DND-41 (cell line): ENCODE measurements at regions not wholly inside any gene's neighbourhood (a gene's known extent, or its start where the extent isn't known, plus 50 kb on each side); places are given as distances from the start of the nearest gene placed in this dataset.

Source experiments
- EZH2 ChIP-seq: IDR thresholded peaks from 3 replicates; pipeline ENCODE4 v1.6.1; 2012; ENCODE audit warnings: borderline replicate concordance, low read depth, mild to moderate bottlenecking, moderate library complexity, low read length, inconsistent platforms; ENCODE audit not compliant: severe bottlenecking
- TF ChIP-seq, protein P1 (sequence below): IDR thresholded peaks from 2 replicates; pipeline ENCODE4 v1.5.1; 2012; ENCODE audit warnings: borderline replicate concordance, low read length, moderate library complexity, mild to moderate bottlenecking; ENCODE audit not compliant: poor library complexity, severe bottlenecking; ENCODE audit errors: extremely low read depth

DNA sequence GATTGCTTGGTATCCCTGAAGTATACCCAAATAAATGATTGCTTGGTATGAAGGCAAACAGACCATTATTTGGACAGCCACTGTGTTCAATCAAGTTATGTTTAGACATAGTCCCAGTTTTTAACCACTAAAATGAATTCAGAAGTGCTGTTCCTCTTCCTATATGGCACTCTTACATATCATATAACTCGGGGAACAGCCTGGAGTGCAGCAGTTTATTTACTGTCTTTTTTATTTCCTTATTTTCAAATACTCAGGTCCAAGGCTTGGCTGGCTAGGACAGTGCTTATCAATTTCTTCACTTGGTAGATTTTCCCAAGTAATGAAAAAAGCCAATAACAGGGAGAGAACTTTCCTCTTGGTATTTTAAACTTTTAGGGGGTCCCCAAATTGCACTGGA lies 58.6 kb upstream of the CCDC112 start:
- TF ChIP-seq, protein P1, sequence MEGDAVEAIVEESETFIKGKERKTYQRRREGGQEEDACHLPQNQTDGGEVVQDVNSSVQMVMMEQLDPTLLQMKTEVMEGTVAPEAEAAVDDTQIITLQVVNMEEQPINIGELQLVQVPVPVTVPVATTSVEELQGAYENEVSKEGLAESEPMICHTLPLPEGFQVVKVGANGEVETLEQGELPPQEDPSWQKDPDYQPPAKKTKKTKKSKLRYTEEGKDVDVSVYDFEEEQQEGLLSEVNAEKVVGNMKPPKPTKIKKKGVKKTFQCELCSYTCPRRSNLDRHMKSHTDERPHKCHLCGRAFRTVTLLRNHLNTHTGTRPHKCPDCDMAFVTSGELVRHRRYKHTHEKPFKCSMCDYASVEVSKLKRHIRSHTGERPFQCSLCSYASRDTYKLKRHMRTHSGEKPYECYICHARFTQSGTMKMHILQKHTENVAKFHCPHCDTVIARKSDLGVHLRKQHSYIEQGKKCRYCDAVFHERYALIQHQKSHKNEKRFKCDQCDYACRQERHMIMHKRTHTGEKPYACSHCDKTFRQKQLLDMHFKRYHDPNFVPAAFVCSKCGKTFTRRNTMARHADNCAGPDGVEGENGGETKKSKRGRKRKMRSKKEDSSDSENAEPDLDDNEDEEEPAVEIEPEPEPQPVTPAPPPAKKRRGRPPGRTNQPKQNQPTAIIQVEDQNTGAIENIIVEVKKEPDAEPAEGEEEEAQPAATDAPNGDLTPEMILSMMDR, result no peak
- no peak for TF ChIP-seq EZH2
